IgD-negative memory B cell (primary cell): ENCODE measurements at regions not wholly inside any gene's neighbourhood (a gene's known extent, or its start where the extent isn't known, plus 50 kb on each side); places are given as distances from the start of the nearest gene placed in this dataset.

Source experiments
- H3K27ac Mint-ChIP-seq, 3 donors: one replicate each; pipeline ENCODE4 v1.8.0; 2020 to 2022; ENCODE audit warnings: mild to moderate bottlenecking in 3 of 3, mixed read lengths in 3 of 3, moderate library complexity in 1 of 3
- H3K27me3 Mint-ChIP-seq: one replicate; pipeline ENCODE4 v1.8.0; 2021; ENCODE audit warnings: mixed read lengths
- H3K36me3 Mint-ChIP-seq: one replicate; pipeline ENCODE4 v1.8.0; 2020; ENCODE audit warnings: mild to moderate bottlenecking, mixed read lengths
- H3K4me1 Mint-ChIP-seq, 3 donors: one replicate each; pipeline ENCODE4 v1.8.0; 2020 to 2022; ENCODE audit warnings: mixed read lengths in 3 of 3, mild to moderate bottlenecking in 1 of 3
- H3K4me3 Mint-ChIP-seq, 4 donors: one replicate each; pipeline ENCODE4 v1.8.0; 2020 to 2022; ENCODE audit warnings: mild to moderate bottlenecking in 4 of 4, mixed read lengths in 4 of 4, moderate library complexity in 3 of 4
- H3K9me3 Mint-ChIP-seq, 3 donors: one replicate each; pipeline ENCODE4 v1.8.0; 2020 to 2021; ENCODE audit warnings: mixed read lengths in 3 of 3, mild to moderate bottlenecking in 1 of 3

GRCh38 chr20:6909608-6910007 lies 142.1 kb downstream of the BMP2 start:
- Mint-ChIP-seq H3K9me3 (peaks cover 0 to 5% (median 2%) of the 10 kb centered on the region in 3 donors), H3K4me3 (no peak overlapping the region), H3K27ac (no peak overlapping the region), H3K27me3 (no peaks in the 10 kb centered on the region), H3K36me3 (no peaks in the 10 kb centered on the region), H3K4me1 (no peaks in the 10 kb centered on the region)

- Mint-ChIP-seq H3K4me3 (no peak overlapping the region), H3K9me3 (peaks cover 3 to 9% (median 4%) of the 10 kb centered on the region in 3 donors), H3K36me3 (no peaks in the 10 kb centered on the region), H3K27me3 (no peaks in the 10 kb centered on the region), H3K4me1 (no peaks in the 10 kb centered on the region), H3K27ac (no peak overlapping the region)
These were observed 147.5 kb downstream of the BMP2 start for GRCh38 chr20:6914986-6915385.

- Mint-ChIP-seq H3K27ac (no peak overlapping the region), H3K4me3 (no peak overlapping the region), H3K36me3 (no peaks in the 10 kb centered on the region), H3K4me1 (no peaks in the 10 kb centered on the region), H3K9me3 (peaks cover 1 to 10% (median 3%) of the 10 kb centered on the region in 3 donors), H3K27me3 (no peaks in the 10 kb centered on the region)
These were observed 149.5 kb downstream of the BMP2 start for GRCh38 chr20:6916938-6917337.

GRCh38 chr20:6919792-6920468 lies 152.4 kb downstream of the BMP2 start:
- Mint-ChIP-seq H3K27me3 (no peaks in the 10 kb centered on the region), H3K9me3 (peaks cover 3 to 8% (median 4%) of the 10 kb centered on the region in 3 donors), H3K4me3 (no peak overlapping the region), H3K36me3 (no peaks in the 10 kb centered on the region), H3K4me1 (no peaks in the 10 kb centered on the region), H3K27ac (no peak overlapping the region)

- H3K9me3 Mint-ChIP-seq: peaks cover 3 to 7% (median 4%) of the 10 kb centered on the region in 3 donors
- no peaks in the 10 kb centered on the region for H3K4me1 Mint-ChIP-seq
- no peak overlapping the region for H3K27ac Mint-ChIP-seq
- no peaks in the 10 kb centered on the region for H3K27me3 Mint-ChIP-seq
- no peaks in the 10 kb centered on the region for H3K36me3 Mint-ChIP-seq
- no peak overlapping the region for H3K4me3 Mint-ChIP-seq
These were observed 153.6 kb downstream of the BMP2 start for GRCh38 chr20:6920991-6921613.

GRCh38 chr20:6921717-6922386 lies 154.4 kb downstream of the BMP2 start:
- Mint-ChIP-seq H3K27me3 (no peaks in the 10 kb centered on the region), H3K4me1 (no peaks in the 10 kb centered on the region), H3K36me3 (no peaks in the 10 kb centered on the region), H3K27ac (no peak overlapping the region), H3K9me3 (peaks cover 3 to 8% (median 7%) of the 10 kb centered on the region in 3 donors), H3K4me3 (no peak overlapping the region)

GRCh38 chr20:6924681-6925080 lies 157.2 kb downstream of the BMP2 start:
- Mint-ChIP-seq H3K27me3 (no peaks in the 10 kb centered on the region), H3K4me3 (no peak overlapping the region)

GRCh38 chr20:6925744-6926278 lies 158.3 kb downstream of the BMP2 start:
- H3K36me3 Mint-ChIP-seq: no peaks in the 10 kb centered on the region

More at GRCh38 chr20:6924681-6925080, 157.2 kb downstream of the BMP2 start:
- no peak overlapping the region for H3K27ac Mint-ChIP-seq
- peaks cover 3 to 8% (median 6%) of the 10 kb centered on the region in 3 donors for H3K9me3 Mint-ChIP-seq
- no peaks in the 10 kb centered on the region for H3K36me3 Mint-ChIP-seq
- H3K4me1 Mint-ChIP-seq: no peaks in the 10 kb centered on the region

GRCh38 chr20:6940048-6940447 lies 172.6 kb downstream of the BMP2 start:
- Mint-ChIP-seq H3K4me3 (no peak overlapping the region), H3K9me3 (peaks cover 6 to 13% (median 8%) of the 10 kb centered on the region in 3 donors), H3K27ac (no peak overlapping the region), H3K27me3 (no peaks in the 10 kb centered on the region), H3K36me3 (no peaks in the 10 kb centered on the region), H3K4me1 (no peaks in the 10 kb centered on the region)

More at GRCh38 chr20:6925744-6926278, 158.3 kb downstream of the BMP2 start:
- H3K27me3 Mint-ChIP-seq: no peaks in the 10 kb centered on the region
- no peaks in the 10 kb centered on the region for H3K4me1 Mint-ChIP-seq
- no peak overlapping the region for H3K4me3 Mint-ChIP-seq
- H3K9me3 Mint-ChIP-seq: peaks cover 6 to 12% (median 7%) of the 10 kb centered on the region in 3 donors
- H3K27ac Mint-ChIP-seq: no peak overlapping the region

GRCh38 chr20:6940876-6941275 lies 173.4 kb downstream of the BMP2 start:
- H3K4me3 Mint-ChIP-seq: no peak overlapping the region
- no peaks in the 10 kb centered on the region for H3K36me3 Mint-ChIP-seq
- no peaks in the 10 kb centered on the region for H3K4me1 Mint-ChIP-seq
- no peaks in the 10 kb centered on the region for H3K27me3 Mint-ChIP-seq
- peaks cover 6 to 15% (median 8%) of the 10 kb centered on the region in 3 donors for H3K9me3 Mint-ChIP-seq
- H3K27ac Mint-ChIP-seq: no peak overlapping the region

GRCh38 chr20:6941571-6941970 lies 174.1 kb downstream of the BMP2 start:
- H3K27ac Mint-ChIP-seq: no peak overlapping the region
- H3K36me3 Mint-ChIP-seq: no peaks in the 10 kb centered on the region
- peaks cover 6 to 20% (median 8%) of the 10 kb centered on the region in 3 donors for H3K9me3 Mint-ChIP-seq
- no peaks in the 10 kb centered on the region for H3K27me3 Mint-ChIP-seq
- H3K4me1 Mint-ChIP-seq: no peaks in the 10 kb centered on the region
- H3K4me3 Mint-ChIP-seq: no peak overlapping the region

GRCh38 chr20:6942266-6942665 lies 174.8 kb downstream of the BMP2 start:
- Mint-ChIP-seq H3K27me3 (no peaks in the 10 kb centered on the region), H3K27ac (no peak overlapping the region), H3K4me3 (no peak overlapping the region), H3K4me1 (no peaks in the 10 kb centered on the region), H3K36me3 (no peaks in the 10 kb centered on the region), H3K9me3 (peaks cover 5 to 20% (median 8%) of the 10 kb centered on the region in 3 donors)

- peaks cover 4 to 20% (median 5%) of the 10 kb centered on the region in 3 donors for H3K9me3 Mint-ChIP-seq
- H3K36me3 Mint-ChIP-seq: no peaks in the 10 kb centered on the region
- no peak overlapping the region for H3K4me3 Mint-ChIP-seq
- H3K27me3 Mint-ChIP-seq: no peaks in the 10 kb centered on the region
- H3K4me1 Mint-ChIP-seq: no peaks in the 10 kb centered on the region
- H3K27ac Mint-ChIP-seq: no peak overlapping the region
These were observed 176.8 kb downstream of the BMP2 start for GRCh38 chr20:6944292-6944691.

- Mint-ChIP-seq H3K27ac (no peak overlapping the region), H3K4me3 (no peak overlapping the region), H3K9me3 (peaks cover 3 to 14% (median 7%) of the 10 kb centered on the region in 3 donors), H3K36me3 (no peaks in the 10 kb centered on the region), H3K4me1 (no peaks in the 10 kb centered on the region), H3K27me3 (no peaks in the 10 kb centered on the region)
These were observed 186.1 kb downstream of the BMP2 start for GRCh38 chr20:6953611-6954010.

- Mint-ChIP-seq H3K36me3 (no peaks in the 10 kb centered on the region), H3K4me3 (no peak overlapping the region), H3K4me1 (no peaks in the 10 kb centered on the region), H3K9me3 (peaks cover 3 to 14% (median 7%) of the 10 kb centered on the region in 3 donors), H3K27me3 (no peaks in the 10 kb centered on the region), H3K27ac (no peak overlapping the region)
These were observed 186.7 kb downstream of the BMP2 start for GRCh38 chr20:6954219-6954618.
